SW 1271 (cell line): ENCODE measurements at regions not wholly inside any gene's neighbourhood (a gene's known extent, or its start where the extent isn't known, plus 50 kb on each side); places are given as distances from the start of the nearest gene placed in this dataset.

Experiments
- DNase-seq, 2 experiments: peaks; one replicate each; lab custom pipeline; 2025; lab: John Stamatoyannopoulos, UW

DNA sequence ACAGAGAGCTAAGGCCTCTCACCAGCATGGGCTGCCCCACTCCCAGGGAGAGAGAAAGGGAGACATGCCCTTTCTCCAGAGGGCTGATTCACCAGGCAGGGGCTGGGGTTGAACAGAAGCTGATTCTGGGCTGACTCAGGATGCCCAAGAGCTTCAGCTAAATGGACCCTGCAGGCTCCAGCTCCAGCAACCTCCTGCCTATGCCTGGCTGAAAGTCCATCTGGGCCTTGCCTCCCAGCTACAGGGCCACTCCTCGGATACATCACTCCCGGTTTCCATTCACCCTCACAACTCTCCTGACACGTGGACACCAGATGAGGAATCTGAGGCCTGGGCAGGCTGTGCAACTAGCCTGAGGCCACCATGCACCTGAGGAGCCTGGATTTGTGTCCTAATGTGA, 215.5 kb downstream of the BUD13 start:
- no peak for DNase-seq

DNA sequence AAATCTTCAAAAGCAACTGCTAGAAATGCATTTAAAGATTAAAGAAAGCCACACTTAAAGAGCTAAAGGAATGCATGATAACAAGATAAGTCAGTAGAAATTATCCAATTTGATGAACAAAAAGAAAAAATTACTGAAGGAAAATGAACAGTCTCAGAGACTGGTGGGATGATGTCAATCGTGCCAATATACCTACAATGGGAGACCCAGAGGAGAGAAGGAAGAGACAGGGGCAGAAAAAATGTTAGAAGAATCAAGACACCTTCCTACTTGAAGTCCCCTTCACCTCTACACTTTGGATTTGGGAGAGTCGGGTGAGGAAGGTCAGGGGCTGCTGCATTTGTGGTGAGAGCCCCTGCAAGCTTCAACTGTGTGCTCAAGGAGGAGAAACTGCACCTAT, 216.3 kb downstream of the BUD13 start:
- no peak for DNase-seq

DNA sequence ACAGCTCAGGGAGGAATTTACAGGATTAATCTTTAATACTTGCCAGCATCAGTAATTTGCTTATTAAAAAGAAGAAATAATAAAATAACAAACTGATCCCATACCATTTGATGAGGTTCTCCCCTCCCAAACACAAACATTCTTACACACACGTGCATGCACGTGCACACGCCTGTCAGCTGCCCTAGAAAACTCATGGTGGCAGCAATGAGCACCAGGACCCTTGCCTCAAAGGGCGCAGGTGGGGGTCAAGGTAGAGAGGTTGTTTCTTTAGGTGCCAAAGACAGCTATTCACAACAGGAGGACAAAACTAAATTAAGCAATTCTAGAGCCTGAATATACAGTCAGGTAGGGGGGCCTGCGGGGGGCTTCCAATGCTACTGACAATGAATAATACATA, 219.3 kb downstream of the BUD13 start:
- DNase-seq: no peak

DNA sequence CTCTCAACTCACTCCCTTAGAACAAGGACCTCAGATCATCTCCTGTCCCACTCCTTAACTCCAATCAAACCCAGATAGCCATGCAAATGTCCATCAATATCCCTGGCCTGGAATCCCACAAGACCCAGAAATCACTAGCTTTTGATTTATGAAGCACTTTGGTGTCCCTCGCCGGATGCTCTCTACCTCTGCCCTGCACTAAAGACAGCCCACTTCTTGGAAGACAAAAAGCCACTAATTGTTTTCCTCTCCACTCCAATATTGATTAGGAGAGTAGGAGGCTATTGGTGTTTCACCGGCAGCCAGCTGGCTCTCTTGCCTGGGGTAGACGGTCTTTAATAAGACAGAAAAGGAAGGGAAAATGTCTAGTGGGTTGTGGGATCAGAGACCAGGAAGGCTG, 221.2 kb downstream of the BUD13 start:
- no peak for DNase-seq

DNA sequence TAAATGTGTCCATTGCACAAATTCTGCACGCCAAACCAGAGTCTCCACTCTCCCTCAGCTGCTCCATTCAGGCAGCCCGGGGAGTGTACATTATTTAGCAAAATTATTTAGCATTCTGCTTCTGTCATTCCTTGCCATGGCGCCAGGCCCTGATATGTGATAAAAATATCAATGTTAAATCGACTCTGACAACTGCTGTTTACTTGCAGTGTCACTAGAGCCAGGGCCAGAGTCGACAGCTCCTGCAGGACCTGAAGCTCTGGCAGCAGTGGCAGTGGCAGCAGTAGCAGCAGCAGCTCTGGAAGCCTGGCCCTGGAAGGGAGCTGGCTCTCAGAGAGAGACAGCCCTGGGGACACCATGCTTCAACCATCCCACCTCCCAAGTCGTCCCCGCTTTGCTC, 224.5 kb downstream of the BUD13 start:
- DNase-seq: no peak

DNA sequence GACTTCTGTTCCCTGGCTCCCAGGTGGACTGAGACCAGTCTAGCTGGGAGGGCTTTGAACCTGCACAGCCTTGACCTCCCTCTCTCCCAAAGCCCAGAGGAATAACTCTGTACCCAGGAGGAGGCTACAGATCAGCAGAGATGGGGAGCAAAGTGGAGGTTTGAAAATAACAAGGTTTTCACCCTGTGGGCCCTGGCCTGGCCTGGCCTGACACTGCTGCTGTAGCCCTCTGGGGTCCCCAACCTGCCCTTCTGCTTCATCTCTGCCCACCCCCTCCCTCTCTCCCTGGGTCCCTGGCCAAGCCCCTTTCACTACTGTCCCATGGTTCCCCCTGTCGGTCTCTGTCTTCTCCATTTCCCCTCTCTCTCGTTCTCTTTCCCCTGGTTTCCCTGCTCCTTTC, 225.2 kb downstream of the BUD13 start:
- no peak for DNase-seq

DNA sequence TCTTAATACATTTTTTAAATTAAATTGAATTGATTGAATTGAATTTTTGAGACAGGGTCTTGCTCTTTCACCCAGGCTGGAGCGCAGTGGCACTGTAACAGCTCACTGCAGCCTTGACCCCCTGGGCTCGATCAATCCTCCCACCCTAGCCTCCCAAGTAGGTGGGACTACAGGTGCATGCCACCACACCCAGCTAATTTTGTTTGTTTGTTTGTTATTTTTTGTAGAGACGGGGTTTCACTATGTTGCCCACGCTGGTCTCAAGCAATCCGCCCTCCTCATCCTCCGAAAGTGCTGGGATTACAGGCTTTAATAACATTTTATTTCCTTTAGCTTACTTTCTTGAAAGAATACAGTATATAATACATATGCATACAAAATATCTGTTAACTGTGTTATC, 226.9 kb downstream of the BUD13 start:
- DNase-seq: no peak

DNA sequence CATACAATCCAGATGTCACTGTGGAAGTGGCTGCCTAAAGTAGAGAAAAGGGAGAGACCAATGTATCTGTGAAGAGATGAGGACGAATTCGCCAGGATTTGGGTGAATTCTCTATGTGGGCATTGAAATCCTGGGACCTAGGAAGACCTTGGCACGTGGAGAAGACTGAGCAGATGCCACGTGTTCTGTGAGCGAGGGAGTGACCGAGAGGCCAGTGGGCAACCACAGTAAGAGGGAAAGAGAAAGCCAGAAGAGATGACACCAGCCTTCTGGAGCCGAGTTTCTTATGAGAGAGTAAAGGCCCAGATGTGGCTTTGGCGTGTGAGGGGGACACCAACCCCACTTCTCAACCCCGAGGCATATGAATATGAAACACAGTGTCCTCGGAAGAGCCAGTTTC, 228.1 kb downstream of the BUD13 start:
- DNase-seq: no peak

DNA sequence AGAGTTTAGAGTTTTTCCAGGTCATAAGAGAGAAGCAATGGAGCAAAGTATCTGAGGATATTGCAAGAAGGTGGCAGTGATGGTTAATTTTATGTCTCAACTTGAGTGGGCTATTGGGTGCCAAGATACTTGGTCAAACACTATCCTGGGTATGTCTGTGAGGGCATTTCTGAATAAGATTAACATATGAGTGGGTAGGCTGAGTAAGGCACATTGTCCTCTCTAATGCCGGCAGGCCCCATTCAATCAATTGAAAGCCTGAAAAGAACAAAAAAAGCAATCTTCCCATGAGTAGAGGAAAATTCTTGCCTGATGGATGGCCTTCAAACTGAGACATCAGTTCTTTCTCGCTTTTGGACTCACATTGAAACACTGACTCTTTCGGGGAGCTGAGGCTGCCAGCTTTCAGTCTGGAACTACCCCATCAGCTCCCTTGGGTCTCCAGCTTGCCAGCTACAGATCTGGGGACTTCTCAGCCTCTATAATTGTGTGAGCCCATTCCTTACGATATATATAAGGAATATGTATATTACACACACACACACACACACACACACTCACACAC, 228.8 kb downstream of the BUD13 start:
- no peak for DNase-seq

DNA sequence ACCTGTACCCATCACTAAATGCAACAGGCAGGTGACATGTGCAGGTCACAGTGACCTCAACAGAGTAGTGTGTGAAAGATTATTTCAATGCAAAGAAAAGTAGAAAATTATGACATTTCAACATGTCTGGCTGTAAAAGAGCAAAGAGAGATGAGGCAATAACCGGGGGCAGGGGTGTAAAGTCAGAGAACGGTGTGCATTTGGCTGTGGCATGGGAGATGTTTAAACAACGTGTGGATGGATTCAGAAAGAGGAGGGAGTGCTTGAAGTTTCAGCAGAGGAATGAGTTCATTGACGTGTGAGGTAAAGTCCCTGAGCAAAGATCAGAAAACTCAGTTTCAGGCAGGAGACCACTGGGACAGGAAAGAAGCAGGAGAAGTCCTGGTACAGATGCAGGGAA, 229.7 kb downstream of the BUD13 start:
- DNase-seq: no peak

DNA sequence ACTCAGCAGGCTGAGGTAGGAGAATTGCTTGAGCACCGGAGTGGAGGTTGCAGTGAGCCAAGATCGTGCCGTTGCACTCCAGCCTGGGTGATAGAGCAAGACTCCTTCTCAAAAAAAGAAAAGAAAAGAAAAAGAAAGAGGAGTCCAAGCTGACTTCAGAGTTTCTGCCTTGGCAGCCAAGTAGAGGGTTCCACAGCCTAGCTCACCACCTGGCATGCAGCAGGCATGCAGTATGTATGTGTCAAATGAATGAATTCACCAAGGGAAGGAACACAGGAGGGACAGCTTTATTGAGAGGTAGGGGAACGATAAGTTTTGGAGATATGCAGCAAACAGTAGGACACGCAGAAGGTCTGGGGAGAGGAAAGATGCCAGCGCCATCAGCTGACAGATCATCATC, 230.4 kb downstream of the BUD13 start:
- no peak for DNase-seq

DNA sequence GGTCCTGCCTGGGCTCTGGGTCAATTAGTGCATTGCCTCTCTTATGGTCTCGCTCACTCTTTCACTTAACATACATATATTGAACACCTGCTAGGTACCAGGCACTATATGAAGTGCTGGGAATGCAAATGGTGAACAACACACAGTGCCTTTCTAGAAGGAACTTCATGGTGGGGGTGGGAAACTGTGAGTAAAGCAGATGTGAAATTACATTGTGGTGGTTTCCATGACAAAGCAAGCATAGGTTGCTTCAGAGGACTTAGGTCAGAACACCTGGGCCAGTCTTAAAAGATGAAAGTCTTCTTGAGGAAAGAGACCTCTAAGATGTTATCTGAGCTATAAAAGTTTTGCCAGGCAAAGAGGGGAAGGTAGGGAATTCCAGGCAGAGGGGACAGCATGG, 231.3 kb downstream of the BUD13 start:
- DNase-seq: no peak

DNA sequence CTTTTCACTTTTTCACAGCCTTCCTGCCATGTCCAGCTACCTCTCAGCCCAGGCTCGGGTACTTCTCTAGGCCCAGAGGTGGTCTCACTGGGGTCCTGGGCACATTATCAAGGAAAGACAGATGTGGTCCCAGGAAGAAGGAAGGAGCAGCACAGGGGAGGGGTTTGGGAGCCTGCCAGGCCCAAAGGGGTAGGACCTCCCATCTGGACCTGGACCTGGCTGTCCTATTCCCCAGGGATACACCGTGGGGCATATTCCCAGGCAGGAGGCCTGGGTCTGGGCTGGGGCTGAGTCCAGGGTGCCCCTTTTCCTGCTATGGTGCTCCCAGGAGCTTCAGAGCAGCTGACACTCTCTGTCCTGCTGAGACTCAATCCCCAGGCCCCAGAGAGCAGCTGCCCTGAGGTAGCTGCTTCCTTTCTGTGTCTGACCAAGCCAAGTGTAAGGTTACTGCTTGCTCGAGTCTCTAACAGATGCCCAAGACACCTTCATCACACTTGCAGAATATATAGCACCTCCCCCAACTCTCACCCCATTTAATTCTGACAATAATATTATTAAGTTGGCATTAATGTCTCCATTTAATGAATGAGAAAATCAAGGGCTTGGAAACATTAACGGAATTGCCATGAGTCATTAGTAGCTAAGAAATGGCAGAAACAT, 232.0 kb downstream of the BUD13 start:
- no peak for DNase-seq

DNA sequence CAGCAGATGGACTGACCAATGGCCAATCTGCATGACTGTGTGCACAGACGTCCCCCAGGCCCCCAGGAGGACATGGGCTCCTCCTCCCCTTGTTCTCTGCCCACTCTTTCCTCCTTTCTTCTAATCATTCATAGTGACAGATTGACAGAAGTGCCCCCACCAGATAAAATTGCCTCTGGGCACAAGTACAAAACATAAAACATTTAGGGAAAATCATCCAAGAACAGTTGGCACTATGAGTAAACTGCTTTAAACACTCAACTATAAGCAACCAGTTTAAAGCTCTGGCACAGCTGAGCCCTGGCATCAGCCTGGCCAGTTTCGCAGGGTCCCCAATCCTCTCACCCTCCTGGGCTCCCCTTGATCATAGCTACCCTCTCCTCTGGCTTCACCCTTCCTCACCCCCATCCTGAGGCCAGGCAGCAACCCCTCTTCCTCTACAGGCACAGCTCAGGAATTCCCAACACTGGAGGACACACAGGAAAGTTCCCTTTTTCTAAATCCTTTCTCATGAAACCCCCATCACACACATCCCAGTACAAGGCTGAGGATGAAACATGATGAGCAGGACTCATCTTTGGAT, 232.9 kb downstream of the BUD13 start:
- DNase-seq: no peak

DNA sequence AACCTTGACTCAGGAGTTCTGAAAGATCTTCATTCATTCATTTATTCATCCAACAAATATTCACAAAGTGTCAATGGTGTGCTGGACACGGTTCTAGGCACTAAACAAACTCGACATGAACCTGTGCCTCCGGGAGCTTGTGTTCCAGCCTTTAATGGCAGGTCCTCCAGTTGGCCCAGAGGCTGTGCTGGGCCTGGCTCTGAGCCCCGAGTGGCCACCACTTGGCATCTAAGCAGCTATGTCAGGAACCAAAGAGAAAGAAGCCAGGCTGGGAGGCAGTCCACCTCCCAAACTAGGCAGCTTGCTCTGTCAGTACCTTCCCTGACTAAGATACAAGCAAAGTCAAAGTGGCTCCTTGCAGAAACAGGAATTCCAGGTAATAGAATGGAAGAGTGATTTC, 233.6 kb downstream of the BUD13 start:
- no peak for DNase-seq

DNA sequence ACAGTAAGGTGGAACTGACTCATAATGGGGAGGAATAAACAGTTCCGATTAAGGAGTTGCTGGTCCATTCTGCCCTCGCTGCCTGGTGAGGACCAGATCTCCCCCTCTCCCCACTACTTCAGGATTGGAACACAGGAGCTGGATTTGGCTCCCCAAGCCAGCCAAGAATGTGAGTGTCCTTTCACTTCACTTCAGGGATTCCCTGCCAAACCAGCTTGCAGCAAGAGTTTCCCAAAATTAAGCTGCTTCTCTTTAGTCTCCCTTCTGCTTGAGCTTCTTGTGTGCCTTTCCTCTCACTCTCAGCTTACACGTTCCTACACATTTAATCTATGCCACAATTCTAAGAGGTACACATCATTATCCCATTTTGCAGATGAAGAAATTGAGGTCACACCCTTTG, 234.1 kb downstream of the BUD13 start:
- DNase-seq: no peak

DNA sequence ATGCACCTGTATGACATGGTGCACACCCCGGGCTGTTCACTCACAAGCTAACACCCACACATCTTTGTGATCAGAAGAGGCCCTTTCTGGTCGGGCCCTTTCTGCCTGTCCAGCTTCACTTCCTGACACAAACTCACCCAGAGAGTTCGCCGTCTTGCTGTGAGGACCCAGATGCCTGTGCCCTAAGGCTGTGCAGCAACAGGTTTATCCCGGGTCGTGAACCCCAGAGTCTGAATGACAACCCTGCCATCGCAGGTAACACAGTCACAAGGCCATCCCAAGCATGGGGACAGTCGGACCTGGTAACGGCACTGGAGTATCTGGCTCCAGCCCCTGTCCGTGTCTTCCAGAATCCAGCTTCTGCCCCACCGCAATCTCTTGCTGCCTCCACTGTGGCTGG, 235.1 kb downstream of the BUD13 start:
- no peak for DNase-seq

DNA sequence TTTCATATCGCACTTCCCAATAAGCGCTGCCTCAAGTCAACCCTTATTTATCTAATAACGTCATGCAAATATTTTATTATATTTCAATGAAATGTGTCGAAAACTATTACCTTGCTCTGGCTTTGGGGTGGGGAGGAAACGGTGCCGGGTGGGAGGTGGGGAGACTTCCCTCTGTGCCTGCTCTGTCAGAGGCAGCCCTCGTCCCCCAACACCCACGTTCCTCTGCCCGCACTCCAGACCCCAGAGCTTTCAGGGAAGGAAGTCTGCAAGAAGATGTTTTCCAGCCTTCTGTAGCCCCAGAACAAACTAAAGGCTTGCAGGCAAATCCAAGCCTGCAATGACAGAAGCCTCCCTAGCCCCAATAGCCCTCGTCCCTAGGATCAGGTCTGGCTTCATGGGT, 235.7 kb downstream of the BUD13 start:
- no peak for DNase-seq

DNA sequence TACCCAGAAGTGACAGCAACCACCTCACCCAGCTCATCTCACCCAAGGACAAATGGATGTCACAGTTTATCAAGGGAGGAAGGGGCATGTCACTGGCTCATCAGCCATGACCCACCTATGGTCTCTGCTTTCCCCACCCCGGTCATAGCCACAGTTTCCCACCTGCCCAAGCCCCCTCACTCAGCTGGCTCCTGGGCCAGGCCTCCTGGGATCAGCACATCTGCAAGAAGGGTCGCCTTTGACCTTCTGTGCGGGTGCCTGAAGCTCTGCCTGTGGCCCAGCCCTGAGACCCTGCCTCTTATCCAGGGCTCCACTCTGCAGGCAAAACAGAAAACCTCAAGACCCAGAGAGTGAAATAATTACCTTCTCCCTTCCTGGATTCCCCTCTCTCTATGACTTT, 236.4 kb downstream of the BUD13 start:
- DNase-seq: no peak

DNA sequence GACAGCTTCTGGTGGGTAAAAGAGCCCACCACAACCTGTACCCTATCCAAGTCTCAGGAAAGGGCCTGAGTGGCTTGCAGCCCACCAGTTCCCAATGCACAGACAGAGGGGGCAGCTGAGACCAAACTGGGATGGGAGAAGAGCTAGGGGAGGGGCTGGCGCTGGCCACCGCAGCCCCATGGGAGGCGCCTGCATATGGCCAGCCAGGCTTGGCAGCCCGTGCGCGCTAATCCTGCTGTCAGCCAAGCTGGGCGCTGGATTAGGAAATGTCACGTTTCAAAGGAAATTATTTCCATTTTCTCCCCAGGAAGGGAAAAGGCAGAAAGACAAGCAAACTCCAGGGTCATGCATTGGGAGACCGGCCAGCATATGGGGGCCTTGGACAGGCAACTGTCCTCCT, 236.8 kb downstream of the BUD13 start:
- no peak for DNase-seq

DNA sequence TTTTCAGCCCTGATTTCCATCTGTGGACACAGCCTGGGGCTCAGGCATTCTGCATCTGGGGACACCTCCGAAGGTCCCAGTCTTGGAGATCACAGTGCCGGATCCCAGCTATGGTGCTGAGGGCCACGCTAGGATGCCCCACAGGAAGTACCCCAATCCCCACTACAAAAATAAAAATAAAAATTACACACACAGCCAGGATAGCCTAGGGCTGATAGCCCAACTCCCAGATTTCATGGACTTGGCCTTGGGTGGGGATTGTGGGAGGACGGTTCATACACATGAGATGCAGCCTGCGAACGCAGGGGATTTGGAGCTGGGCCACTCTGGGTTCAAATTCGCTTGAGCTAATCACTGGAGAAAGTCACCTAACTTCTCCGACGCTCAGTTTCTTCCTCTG, 237.7 kb downstream of the BUD13 start:
- DNase-seq: no peak

DNA sequence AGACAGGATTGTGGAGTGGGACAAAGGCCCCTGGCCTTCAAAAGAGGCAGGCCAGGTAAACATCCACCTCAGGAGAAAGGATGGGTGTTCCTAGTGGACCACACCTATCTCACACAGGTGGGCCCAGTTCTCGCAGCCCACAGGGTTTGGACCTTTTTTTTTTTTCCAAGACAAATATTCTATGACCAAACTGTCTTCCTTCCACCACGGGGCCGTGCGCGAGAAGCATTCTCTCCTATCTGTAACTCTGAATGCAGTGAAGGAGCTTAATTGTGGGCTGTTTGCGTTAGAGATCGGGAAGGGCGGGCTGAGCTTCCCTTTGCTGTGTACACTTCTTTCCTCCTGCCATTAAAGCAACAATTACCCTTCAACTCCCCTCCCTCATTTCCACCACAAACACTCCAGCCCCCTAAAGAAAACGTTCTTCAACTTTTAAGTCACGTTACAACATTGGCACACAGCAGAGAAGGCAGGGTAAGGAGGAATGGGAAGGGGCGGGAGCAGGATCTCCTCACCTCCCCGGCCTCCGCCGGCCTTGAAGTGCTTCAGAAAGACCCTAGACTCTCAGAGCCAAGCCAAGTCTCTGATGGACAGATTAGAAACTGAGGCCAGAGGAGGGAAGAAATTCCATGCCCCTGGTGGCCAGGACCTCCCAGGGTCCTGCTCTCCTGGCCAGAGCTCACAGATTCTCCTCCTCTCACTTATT, 238.4 kb downstream of the BUD13 start:
- DNase-seq: no peak

DNA sequence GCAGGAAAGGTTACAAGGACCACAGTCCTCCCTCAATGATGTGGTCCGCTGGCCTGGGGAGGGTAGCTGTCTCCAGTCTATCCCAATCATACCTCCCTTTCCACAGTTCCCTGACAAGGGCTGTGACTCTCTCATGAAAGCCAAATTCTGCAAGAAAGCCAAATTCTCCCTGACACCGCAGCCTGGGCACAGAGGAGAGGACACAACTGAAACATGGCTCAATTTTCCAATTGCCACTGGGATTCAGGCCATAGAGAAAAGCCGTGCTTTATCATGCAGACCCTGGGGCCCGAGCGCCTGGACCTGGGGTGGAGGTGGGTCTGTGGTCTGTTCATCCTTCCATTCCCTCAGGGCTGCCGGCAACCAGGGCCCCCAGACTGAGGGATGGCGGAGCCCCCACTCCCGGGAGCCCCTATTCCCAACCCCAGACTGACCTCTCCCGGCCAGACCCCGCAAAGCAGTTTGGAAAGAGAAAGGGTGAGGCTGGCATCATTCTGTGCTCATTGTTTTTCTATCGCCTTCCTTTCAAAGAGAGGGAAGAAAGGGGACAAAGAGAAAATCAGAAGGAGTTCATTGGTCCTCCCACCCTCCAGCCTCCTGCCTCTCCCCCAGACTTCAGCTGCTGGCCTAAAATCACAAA, 239.5 kb downstream of the BUD13 start:
- DNase-seq: no peak
